RKO (cell line): ENCODE measurements at regions not wholly inside any gene's neighbourhood (a gene's known extent, or its start where the extent isn't known, plus 50 kb on each side); places are given as distances from the start of the nearest gene placed in this dataset.
"Not testable (repeated sequence)": the region's sequence is repeated elsewhere in the genome, so short reads cannot be mapped to it uniquely, and the experiment has no call there.

Source experiments
- DNase-seq: peaks from one replicate; pipeline ENCODE4 v3.0.0-alpha.2; 2016; ENCODE audit warnings: low spot score

DNA sequence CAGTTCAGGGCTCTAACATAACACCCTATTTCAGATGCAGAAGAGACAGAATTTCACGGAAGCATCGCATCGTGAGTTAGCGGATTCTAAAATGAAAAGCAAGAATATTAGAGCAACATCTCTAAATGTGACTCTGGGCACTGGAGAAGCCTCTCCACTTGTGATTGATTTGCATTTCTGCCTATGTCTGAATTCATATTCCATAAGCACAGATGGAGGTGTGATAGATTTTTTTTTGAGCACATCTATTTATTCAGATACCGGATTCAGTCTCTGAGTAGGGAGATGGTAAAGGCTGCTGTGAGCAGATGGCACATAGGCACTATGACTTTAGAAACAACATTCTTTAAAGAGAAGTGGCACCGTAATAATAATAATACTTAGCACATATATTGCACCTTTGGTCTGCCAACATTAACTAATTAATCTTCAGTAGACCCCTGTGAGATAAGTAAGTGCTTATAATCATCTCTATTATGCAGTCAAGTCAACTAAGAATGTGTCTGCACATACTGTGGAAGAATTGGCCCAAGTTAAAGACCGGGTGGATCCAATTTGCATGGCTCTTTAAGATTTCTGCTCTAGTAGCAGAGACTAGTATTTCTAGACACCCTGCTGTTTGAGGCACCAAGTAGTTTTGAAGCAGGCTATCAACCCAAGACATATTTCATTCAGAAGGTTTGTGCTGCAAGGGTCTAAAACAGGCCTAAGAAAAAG, 685.0 kb downstream of the CETN3 start:
- DNase-seq, result no peak

DNA sequence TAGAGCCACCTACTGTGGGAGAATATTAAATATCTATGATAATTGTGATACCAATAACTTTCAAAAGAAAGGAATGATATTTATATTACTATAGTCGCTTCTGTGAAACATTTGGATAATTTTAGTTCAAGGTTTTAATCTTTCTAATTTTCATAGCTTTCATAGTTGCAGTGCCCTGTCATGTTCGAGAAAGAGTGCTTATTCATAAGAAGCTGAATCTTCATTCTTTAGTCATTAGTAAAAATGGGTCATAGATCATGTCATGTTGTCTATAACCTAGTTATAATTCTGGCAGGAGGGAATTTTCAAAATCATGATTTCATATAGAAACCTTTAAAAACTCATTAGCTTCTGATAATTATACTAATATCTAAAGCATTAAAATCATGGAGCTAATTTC, 685.6 kb downstream of the CETN3 start:
- DNase-seq, result no peak

DNA sequence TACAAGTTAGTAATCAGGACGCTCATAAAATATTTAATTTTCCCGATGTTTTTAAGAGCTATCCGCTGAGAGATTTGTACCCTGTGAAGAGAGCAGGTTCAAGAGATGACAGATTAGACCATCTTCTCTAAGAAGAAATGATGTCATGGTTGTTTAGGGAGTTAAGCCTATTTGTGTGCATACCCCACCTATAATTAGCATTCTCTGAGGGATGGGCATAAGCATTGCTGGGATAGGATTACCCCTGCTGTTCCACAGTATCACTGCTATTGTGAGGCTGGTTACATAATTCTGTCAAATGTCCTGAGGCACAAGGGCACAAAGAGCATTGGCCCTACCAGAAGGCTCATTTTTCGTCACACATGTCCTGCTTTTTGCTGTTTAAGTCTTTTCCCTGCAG, 687.0 kb downstream of the CETN3 start:
- DNase-seq, result no peak

DNA sequence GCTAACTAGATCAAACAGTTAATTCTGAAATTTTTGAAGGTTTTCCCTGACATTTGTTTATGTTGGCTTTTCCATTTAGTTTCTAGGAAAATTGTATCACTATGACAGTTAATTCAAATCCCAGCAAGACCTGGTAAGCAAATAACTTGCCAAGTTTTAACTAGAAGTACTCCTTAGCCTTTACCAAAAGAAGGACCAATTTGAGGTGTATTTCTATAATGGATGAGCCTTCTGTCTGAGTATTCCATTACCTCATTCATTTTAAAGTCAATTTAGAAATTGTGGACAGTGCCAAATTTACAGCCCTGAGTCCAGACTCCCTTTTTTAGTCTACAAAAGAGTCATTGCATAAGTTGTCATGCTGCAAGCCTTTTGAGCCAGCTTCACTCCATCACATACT, 687.6 kb downstream of the CETN3 start:
- no peak for DNase-seq

DNA sequence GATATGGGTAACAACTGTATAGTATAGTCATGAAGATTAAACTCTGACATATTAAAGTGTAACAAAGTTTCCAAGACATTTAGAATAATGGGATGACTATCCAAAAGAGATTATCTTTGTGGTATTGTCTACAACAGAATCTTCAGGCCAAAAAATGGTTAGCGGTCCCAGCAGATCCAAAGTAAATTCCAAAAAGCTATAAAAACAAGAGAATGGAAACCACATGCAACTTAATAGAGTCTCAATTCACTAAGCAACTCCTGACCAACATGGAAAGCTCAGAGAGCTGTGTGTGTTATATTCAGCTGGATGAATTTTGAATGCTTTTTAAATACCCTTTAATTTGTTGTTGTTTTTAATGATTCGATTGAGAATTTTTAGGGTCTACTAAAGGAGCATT, 688.2 kb downstream of the CETN3 start:
- no peak for DNase-seq

DNA sequence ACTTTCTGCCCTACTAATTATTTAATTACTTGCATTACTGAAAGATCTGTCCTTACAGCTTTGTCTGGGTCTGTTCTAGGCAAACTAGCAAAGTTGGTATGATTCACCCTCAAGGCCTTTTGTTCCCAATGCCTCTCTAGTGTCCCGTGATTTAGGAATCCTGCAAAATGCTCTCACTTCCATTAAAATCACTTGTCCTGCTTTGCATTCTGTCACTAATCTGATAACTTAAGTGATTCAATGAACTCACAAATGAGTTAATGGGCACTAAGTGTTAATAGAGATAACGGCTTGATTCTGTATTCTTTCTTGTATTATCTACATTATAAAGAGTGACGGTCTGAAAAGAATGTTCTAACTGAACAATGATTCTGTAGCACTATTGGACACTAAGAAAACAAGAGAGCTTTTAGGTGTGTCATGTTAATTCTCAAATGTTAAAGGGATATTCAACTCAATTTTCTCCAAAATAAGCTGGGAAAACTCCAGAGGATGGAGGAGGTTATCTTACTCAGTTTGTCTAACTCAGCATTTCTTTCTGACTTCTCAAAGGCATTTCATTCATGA, 697.3 kb downstream of the CETN3 start:
- no peak for DNase-seq

DNA sequence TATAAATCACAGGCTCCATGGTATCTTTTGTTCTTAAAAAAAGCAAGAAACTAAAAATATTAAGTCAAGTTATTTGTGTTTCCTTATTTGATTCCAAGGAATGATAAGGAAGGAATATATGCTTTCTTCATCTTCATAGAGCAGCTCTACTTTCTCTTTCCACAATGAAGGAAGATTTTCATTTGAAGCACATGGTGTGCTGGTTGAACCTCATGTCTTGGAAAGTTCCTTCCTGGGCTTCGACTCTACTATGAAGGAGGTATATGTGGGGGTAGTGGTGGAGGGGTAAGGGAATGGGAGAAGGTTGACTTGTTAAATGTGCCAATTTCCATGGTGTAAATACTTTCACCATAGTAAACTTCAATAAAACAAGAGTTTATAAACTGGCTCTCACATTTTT, 698.0 kb downstream of the CETN3 start:
- DNase-seq, result no peak

DNA sequence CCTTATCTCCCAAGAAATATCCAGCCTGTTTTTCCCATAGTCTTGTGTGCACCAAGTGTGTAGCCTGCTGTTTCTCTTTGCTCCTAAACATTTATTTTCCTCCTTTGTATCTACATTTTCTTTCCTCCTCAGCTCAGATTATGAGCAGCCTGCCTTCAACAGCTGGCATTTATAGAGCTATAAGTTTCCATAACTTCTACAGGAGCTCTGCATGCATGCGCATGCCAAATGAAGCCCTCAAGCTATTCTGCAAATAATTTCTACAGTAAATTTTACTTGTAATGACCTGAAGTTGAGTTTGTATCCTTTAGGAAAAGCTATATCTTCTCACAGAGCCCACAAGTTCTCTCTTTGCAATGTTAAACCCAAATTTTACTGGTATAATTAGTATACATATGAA, 699.5 kb downstream of the CETN3 start:
- DNase-seq, result no peak

DNA sequence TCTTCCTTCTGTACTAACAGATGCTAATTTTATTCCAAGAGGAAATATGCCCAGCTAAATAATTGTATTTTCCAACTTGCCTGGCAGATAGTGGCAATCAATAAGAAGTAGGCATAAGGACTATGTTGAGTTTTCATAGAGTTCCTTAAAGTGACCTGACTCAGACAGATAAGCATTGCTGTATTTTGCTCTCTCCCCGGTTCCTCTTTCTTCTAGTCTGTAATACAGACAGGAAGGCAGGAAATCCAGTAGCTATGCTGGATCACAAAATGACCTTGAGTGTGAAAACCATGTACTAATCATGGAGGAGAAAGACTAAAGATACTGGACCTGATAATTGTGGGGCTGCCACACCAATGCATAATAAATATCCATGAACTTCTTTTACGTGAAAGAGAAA, 701.7 kb downstream of the CETN3 start:
- no peak for DNase-seq

DNA sequence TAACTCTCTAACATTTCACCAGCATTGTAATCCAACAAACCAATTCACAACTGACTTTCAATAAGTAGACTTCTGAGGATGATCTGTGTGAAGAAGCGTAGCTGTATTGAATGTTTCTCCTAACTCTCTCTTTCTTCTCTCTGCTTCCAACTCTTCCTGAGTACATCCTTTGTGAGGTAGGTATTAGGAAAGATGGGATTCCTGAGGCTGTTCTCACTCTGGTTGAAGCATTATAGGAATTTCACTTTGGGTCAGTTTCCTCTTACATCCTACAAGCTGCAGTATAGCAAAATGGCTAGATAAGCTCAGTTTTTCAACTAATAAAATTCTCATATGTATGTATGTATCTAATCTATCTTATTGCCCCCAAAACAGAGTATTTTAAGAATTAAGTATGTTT, 702.8 kb downstream of the CETN3 start:
- no peak for DNase-seq

DNA sequence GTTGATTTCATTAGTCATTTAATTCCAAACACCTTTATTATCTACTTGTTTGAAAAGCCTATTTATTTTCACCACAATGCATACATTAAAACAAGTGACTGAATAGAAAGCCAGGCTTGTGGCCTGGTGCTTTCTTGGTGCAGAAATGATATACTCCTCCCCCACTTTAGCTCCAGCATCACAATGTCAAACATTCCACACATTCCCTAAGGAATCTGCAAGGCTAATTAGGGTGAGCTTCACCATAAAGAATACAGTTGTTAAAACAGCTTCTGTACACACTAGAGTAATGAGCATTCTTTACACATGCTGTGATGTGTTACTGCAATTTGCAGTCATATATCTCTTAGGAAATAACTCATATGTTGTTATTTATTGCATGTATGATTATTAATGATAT, 705.7 kb downstream of the CETN3 start:
- DNase-seq, result no peak

DNA sequence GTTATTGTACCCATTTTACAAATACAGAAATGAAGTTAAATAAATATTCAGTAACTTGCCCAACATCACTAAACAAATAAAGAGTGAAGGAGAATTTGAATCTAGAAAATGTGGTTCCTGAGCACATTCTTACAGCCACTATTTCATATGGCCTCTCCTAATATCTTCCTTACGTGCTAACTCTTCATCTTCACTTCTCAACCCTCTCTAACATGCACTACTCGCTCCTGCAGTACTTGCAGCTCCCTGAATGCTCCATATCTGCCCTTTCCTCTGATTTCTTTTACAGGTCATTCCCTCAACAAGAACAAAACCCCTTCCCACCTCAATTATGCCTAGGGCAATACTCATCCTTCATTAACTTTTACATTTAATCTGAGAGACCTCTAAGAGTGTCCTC, 711.5 kb downstream of the CETN3 start:
- DNase-seq, result no peak

DNA sequence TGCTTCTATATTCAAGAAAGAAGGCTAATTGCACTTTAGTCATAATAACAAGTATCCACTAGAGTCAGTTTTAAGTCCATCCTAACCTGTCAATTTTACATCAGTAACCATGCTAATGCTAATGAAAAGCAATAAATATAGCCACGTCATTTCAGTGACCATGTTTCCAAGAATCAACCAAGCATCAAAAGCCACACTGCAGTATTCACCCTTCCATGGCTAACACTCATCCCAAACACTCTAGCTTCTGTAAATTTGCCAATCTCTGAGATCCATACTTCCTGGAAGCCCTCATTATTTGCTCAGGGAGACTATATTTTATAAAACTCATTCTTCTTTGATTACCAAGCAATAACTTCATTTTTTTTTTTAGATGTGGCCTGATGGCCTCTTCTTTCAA, 712.0 kb downstream of the CETN3 start:
- DNase-seq, result no peak

DNA sequence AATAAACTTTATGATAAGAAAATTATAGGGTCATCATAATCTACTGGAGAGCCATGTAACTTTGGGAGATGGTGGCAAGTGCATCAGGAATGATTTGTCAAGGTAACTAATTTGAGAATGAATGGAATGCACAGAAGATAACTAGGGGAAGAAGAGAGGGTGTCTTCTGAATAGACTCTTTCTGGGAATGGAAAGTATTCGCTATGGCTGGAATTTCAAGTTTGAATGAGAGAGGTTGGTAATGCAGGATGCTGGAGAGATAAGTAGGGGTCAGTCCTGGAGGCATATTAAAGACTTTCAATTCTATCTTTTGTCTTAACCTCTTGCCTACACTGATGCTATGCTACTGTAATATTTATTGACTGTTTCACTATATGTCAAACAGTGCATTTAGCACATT, 714.2 kb downstream of the CETN3 start:
- no peak for DNase-seq

DNA sequence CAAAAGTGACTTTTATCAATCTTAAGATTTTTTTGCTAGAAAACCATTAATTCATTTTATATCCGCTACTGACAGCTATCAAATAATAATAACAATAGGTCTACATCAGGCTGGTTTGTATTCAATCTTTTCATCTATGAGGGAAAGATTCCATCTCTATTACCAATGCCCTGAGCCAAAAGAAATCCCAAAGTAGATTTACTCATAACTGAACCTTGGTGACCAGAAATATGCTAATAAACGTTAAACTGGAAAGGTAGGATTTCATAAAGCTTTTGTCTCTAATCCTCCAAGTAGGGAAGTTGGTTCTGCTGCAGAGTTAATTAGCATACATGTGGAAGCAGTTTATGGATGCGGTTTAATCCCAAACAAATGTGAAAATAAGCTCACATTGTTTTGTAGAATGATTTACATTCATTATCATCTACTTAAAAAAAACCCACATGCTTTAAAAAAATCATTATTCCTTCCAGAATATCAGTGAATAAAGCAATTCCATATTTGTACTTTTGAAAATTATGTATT, 715.5 kb downstream of the CETN3 start:
- no peak for DNase-seq

DNA sequence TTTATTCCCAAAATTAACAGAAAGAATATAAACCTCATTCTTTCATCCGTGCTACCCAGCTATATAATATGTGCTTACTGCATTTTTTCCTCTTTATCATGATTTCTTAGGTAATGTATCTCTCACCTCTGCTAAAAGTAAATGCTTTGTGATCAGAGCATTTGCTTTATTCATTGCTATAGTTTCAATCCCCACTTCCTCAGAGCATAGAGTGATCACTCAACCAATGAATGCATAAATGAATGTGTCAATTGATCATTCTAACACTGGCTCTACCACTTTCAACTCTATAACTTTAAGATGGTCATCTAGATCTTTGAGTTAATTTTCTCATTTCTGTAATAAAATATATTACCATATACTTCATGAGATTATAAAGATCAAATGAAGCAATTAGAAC, 719.2 kb downstream of the CETN3 start:
- no peak for DNase-seq

DNA sequence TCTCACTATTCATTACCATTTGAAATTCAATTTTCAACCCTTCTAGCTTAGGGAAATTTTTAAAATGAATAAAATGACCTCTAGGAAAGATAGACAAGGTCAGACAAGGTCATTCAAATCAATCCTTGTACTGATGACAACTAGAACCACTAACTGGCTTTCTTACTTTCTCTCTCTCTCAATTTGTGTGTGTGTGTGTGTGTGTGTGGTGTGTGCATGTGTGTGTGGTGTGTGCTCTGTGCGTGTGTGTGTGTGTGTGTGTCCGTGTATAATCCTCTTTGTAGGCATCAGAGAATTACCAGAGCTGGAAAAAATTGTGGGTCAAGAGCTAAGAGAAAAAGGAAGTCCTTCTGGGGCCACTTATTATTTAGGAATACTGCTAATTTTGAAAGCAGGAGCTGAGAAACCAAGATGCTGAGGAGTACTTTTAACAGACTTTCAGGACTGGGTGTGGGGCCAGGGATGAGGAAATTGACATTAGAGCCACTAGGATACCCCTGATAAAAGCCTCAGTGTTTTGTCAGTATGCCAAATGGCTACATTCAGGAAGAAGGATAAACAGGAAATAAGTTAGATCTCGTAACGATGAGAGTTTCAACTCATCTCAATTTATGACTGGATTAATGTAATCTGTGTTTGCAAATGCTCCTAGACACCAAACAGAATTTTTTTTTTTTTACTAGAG, 723.3 kb downstream of the CETN3 start:
- DNase-seq, result no peak

DNA sequence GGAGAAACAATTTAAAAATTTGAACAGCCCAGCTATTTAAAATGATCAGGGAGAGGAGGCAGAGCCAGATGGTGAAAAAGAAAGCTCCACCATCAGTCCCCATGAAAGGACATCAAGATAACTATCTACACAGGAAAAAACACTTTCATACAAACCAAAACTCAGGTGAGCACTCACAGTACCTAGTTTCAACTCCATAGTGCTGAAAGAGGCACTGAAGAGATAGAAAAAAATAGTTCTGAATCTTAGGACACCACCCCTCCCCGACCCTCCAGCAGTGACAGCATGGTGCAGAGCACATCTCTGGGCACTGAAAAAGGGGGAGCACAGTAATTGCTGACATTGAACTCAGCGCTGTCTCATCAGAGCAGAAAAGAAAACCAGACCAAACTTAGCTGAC, 732.9 kb downstream of the CETN3 start:
- no peak for DNase-seq

DNA sequence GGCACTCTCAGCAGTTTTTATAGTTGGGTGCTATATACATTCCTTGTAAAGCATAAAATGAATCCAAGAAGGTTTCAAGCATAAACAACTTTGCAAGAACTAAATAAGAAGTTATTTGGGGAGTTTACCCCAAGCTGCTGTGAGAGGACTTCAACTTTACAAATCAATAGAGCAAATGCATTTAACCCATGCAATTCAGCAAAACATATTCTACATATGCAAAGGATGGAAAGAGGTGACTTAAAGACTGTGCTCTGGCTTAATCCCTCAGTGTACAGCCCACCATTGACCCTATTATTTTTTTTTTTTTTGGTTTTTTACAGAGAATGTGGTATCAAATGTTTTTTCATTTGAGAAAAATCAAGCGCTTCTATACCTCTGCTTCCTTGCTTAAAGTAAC, 736.5 kb downstream of the CETN3 start:
- DNase-seq, result no peak

DNA sequence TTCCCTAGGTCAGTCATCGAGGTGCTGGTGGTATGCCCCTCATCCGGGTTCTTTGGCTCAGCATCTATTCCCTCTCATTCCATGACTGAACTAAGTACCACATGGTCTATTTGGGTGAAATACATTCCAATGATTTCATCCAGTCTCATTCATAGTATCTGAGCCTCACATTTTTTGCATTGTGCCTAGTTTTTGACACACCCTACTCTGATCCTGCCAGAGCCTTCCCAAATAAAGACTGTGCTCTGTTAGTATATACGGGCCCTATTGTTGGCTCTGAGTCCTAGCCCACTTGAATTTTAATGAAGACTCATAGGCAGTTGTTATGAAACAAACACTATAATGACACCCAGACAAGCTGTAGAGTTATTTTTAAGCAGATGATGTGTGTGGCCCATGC, 740.7 kb downstream of the CETN3 start:
- no peak for DNase-seq

DNA sequence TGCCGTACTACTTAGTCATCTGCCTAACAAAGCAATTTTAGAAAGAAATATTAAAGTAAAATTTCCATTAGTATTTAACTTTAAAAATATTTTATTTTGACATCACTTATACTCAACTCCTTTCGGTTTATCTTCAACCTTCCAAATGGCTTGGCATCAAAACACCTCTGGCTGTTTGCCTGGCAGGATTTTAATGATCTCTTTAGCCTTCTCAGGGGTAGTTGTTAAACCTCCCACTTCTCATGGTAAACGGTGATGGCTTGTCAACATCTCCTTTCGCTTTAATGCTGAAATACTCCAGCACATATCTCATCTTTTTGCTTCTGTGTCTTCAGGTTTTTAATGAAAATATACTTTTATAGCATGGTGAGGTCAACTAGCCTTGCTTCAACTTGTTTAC, 747.1 kb downstream of the CETN3 start:
- no peak for DNase-seq

DNA sequence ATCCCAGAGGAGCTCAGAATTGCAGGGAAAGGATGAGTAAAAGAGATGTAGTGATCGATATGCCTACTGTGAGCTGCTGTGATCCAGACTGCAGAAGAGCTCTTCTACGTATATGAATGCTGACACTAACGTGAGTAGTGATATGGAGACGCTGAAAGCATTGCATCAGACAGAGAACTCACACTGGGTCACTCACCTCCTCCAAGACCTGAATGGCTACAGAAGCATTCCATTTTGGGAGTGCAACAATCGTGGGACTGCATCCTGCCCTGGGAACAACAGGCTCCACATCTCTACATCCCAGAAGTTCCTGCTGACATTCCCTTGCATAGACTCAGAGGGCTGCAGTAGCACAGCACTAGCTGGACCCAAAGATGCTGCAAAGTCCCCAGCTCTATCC, 755.9 kb upstream of the MEF2C start:
- no peak for DNase-seq

DNA sequence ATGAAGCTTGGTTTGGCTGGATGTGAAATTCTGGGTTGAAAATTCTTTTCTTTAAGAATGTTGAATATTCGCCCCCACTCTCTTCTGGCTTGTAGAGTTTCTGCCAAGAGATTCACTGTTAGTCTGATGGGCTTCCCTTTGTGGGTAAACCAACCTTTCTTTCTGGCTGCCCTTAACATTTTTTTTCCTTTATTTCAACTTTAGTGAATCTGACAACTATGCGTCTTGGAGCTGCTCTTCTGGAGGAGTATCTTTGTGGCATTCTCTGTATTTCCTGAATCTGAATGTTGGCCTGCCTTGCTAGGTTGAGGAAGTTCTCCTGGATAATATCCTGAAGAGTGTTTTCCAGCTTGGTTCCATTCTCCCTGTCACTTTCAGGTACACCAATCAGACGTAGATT, 751.2 kb upstream of the MEF2C start:
- not testable (repeated sequence) for DNase-seq

DNA sequence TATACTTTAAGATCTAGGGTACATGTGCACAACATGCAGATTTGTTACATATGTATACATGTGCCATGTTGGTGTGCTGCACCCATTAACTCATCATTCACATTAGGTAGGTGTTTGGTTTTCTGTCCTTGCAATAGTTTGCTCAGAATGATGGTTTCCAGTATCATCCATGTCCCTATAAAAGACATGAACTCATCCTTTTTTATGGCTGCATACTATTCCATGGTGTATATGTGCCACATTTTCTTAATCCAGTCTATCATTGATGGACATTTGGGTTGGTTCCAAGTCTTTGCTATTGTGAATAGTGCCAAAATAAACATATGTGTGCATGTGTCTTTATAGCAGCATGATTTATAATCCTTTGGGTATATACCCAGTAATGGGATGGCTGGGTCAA, 747.1 kb upstream of the MEF2C start:
- not testable (repeated sequence) for DNase-seq
